ENCODE measurements at regions not wholly inside any gene's neighbourhood (a gene's known extent, or its start where the extent isn't known, plus 50 kb on each side); places are given as distances from the start of the nearest gene placed in this dataset.

DNA sequence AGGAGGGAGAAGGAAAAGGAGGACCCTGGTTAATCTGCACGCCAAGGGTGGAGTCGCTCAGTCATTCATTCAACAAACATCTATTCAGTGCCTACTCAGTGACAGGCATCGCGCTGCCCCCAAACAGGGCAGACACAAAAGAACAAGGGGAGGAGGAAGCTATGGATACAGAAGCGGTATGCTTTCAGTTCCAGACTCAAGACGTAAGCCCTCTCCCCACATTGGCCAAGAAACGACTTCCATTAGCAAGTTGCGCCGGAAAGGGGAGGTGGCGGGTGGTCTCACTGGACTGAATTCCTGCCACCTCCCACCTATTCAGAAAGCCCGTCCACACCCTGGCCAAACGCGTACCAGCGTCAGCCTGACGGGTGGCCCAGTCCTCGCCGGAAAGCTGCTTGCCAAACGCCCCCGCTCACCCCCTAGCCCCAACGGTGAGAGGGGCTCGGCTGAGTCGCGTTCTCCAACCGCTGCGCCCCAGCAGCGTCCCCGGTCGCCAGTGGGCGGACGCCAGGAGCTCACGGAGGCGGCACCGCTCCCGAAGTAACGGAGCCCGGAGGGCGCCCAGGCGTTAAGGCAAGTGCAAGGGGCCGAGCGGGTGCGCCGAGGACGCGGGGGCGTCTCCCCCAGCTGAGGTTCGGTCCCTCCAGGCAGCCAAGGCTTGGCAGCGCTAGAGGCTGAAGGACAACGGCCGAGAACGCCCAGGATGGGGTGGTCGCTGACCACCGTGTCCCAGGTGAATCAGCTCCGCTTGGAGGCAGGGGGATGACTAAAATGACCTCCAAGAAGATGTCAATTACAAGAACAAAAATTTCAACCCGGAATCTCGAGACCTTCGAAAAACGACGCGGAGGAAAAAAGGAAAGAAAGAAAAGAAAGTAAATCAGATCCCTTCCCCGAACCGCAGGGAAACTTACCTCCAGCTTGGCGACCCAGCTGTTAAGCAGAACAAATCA lies 470.7 kb downstream of the SOX9 start:
- no peak overlapping the region for H3K4me3 ChIP-seq (ENCODE audit: low read length, poor library complexity, severe bottlenecking)
- H3F3A ChIP-seq (ENCODE audit: low read depth): no peaks in the 10 kb centered on the region
- no peaks in the 10 kb centered on the region for H3K36me3 ChIP-seq (ENCODE audit: insufficient read depth, low read length)
- no peak overlapping the region for H3K4me2 ChIP-seq (ENCODE audit: low read depth, low read length, poor library complexity, severe bottlenecking)
- no peaks in the 10 kb centered on the region for H3K9me3 ChIP-seq (ENCODE audit: insufficient read depth, low read depth, low read length)
- no peaks in the 10 kb centered on the region for H3K79me2 ChIP-seq (ENCODE audit: insufficient read depth, low read length)
- no peak overlapping the region for H2AFZ ChIP-seq (ENCODE audit: low read length)
- no peak for TF ChIP-seq EZH2phosphoT487 (IDR thresholded peaks at IDR 0.05; ENCODE audit: borderline replicate concordance)
- TF ChIP-seq, protein P1, sequence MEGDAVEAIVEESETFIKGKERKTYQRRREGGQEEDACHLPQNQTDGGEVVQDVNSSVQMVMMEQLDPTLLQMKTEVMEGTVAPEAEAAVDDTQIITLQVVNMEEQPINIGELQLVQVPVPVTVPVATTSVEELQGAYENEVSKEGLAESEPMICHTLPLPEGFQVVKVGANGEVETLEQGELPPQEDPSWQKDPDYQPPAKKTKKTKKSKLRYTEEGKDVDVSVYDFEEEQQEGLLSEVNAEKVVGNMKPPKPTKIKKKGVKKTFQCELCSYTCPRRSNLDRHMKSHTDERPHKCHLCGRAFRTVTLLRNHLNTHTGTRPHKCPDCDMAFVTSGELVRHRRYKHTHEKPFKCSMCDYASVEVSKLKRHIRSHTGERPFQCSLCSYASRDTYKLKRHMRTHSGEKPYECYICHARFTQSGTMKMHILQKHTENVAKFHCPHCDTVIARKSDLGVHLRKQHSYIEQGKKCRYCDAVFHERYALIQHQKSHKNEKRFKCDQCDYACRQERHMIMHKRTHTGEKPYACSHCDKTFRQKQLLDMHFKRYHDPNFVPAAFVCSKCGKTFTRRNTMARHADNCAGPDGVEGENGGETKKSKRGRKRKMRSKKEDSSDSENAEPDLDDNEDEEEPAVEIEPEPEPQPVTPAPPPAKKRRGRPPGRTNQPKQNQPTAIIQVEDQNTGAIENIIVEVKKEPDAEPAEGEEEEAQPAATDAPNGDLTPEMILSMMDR (conservative IDR thresholded peaks at IDR 0.05; ENCODE audit: low read length): no peak
- no peaks in the 10 kb centered on the region for H3K9me2 ChIP-seq (replicated peaks; ENCODE audit: low read depth, low read length)
- H4K20me1 ChIP-seq (ENCODE audit: insufficient read depth, low read length, poor library complexity, severe bottlenecking): no peaks in the 10 kb centered on the region
- H3K4me1 ChIP-seq (ENCODE audit: insufficient read depth, low read length, poor library complexity, severe bottlenecking): no peaks in the 10 kb centered on the region
- H3K9ac ChIP-seq (ENCODE audit: low read depth, low read length, poor library complexity, severe bottlenecking): no peak overlapping the region
- no peaks in the 10 kb centered on the region for H3K27me3 ChIP-seq (ENCODE audit: insufficient read depth, low read length, poor library complexity, severe bottlenecking)

DNA sequence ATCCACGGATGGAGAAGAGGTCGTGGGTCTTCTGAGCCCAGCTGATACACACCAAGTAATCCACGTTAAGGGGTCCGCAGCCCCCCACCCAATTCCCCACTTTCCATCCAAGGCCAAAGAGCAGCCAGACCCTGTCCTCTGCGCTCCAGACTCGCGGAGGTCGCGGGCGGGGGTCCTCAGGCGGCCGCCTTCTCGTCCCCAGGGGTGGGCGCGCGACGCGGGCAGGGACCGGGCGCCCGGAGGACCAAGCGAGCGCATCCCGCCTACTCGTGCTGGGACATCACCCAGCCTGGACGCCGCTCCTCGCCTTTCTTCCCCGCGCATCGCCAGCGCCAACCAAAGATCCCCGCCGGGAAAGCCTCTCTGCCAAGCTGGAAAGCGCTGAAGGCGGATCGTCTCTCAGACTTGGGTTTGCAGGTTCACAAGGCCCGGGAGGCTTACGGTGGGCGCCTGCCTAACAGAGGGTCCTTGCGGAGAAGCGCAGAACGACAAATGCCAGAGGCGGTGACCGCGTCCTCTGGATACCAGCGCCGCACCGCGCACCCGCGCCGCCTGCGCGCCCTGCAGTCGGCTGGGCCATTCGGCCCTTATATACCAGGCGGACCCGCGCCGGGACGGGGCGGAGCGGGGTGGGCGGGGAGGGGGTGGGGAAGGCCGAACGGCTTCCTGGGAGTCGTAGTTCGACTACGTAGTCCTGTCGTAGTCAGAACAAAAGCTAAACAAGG lies 471.6 kb downstream of the SOX9 start:
- TF ChIP-seq EZH2phosphoT487 (IDR thresholded peaks at IDR 0.05; ENCODE audit: borderline replicate concordance): no peak
- TF ChIP-seq, protein P1 (conservative IDR thresholded peaks at IDR 0.05; ENCODE audit: low read length): no peak
- Histone ChIP-seq H2AFZ (ENCODE audit: low read length) (no peak overlapping the region), H3K9me2 (replicated peaks; ENCODE audit: low read depth, low read length) (no peaks in the 10 kb centered on the region), H3K4me2 (ENCODE audit: low read depth, low read length, poor library complexity, severe bottlenecking) (no peak overlapping the region), H4K20me1 (ENCODE audit: insufficient read depth, low read length, poor library complexity, severe bottlenecking) (no peaks in the 10 kb centered on the region), H3K4me1 (ENCODE audit: insufficient read depth, low read length, poor library complexity, severe bottlenecking) (no peaks in the 10 kb centered on the region), H3K79me2 (ENCODE audit: insufficient read depth, low read length) (no peaks in the 10 kb centered on the region), H3K9me3 (ENCODE audit: insufficient read depth, low read depth, low read length) (no peaks in the 10 kb centered on the region), H3K27me3 (ENCODE audit: insufficient read depth, low read length, poor library complexity, severe bottlenecking) (no peaks in the 10 kb centered on the region), H3K36me3 (ENCODE audit: insufficient read depth, low read length) (no peaks in the 10 kb centered on the region), H3F3A (ENCODE audit: low read depth) (no peaks in the 10 kb centered on the region), H3K4me3 (ENCODE audit: low read length, poor library complexity, severe bottlenecking) (no peak overlapping the region), H3K9ac (ENCODE audit: low read depth, low read length, poor library complexity, severe bottlenecking) (no peak overlapping the region)

DNA sequence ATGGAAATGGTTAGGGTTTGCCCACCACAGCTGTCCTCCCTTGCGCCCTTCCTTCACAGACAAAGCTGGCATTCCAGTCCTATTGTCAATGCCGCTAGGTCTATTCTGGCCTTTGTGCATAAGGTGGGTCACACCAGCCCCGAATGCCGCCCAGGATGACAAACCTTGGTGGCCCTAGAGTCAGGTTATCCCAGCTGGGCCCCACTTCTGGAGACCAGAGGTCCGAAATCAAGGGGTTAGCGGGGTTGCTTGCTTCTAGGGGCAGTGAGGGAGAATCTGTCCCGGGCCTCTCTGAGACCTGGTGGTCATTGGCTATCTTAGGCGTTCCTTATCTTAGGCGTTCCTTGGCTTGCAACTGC lies 472.1 kb downstream of the SOX9 start:
- Histone ChIP-seq H3F3A (ENCODE audit: low read depth) (no peaks in the 10 kb centered on the region), H4K20me1 (ENCODE audit: insufficient read depth, low read length, poor library complexity, severe bottlenecking) (no peaks in the 10 kb centered on the region), H3K9me3 (ENCODE audit: insufficient read depth, low read depth, low read length) (no peaks in the 10 kb centered on the region), H3K4me1 (ENCODE audit: insufficient read depth, low read length, poor library complexity, severe bottlenecking) (no peaks in the 10 kb centered on the region), H3K79me2 (ENCODE audit: insufficient read depth, low read length) (no peaks in the 10 kb centered on the region), H3K4me2 (ENCODE audit: low read depth, low read length, poor library complexity, severe bottlenecking) (no peak overlapping the region), H3K27me3 (ENCODE audit: insufficient read depth, low read length, poor library complexity, severe bottlenecking) (no peaks in the 10 kb centered on the region), H3K9me2 (replicated peaks; ENCODE audit: low read depth, low read length) (no peaks in the 10 kb centered on the region), H2AFZ (ENCODE audit: low read length) (no peak overlapping the region), H3K9ac (ENCODE audit: low read depth, low read length, poor library complexity, severe bottlenecking) (no peak overlapping the region), H3K4me3 (ENCODE audit: low read length, poor library complexity, severe bottlenecking) (no peak overlapping the region), H3K36me3 (ENCODE audit: insufficient read depth, low read length) (no peaks in the 10 kb centered on the region)
- TF ChIP-seq, protein P1 (conservative IDR thresholded peaks at IDR 0.05; ENCODE audit: low read length): no peak
- TF ChIP-seq EZH2phosphoT487 (IDR thresholded peaks at IDR 0.05; ENCODE audit: borderline replicate concordance): no peak

Data from Loucy (cell line).